ENCODE measurements at regions not wholly inside any gene's neighbourhood (a gene's known extent, or its start where the extent isn't known, plus 50 kb on each side); places are given as distances from the start of the nearest gene placed in this dataset.

DNA sequence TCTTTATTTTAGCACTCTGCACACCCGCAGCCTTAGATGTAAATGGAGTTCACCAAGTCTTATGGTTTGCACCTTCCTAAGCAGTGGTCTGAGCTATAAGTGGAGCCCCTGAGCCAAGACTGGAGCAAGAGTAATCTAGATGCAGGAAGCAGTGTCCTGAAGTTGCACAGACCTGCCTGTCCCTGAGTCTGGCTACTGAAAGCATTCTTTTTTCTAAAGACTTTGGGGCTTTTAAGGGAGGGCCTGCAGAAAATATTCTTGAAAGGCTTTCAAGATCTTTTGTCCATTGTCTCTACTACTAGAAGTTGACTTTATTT, 389.7 kb downstream of the KDM5D start:
- no peak for DNase-seq (ENCODE audit: low read depth)

DNA sequence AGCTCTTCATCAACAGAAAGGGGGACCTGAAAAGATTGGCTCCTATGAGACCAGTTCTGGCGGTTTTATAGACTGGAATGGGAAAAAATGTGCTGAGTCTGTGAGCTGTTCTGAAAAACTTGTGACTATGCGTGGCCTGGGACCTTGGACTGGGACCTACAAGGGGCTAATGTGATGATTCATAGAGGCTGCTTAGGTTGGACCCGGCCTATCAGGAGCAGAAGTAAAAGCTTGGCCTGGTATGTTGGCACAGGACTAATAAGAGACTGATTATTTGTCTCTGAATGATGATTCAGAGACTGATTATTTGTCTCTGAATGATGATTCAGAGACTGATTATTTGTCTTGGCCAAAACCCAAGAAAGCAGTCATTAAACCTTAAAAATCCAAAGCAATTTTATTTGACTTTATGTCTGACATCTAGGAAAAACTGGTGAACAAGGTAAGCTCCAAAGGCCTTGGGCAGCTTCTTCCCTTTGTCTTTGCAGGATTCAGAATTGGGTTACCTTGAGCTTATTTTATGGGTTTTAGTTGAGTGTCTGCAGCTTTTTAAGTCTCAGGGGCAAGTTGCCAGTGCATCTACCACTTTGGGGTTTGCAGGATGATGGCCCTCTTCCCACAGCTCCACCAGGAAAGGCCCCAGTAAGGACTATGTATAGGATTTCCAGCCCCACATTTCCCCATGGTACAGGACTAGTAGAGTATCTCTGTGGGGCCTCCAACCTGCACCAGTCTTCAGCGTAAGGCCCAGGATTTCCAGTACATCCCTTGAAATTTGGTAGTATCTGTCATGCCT, 390.3 kb downstream of the KDM5D start:
- no peak for DNase-seq (ENCODE audit: low read depth)

DNA sequence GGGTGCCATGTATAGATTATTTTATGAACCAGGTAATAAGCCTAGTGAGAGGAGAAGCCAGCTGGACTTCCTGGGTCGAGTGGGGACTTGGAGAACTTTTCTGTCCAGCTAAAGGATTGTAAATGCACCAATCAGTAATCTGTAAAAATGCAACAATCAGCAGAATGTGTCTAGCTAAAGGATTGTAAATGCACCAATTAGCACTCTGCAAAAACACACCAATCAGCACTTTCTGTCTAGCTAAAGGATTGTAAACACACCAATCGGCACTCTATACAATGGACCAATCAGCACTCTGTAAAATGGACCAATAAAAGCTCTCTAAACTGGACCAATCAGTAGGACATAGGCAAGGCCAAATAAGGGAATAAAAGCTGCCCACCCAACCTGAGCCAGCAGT, 392.9 kb downstream of the KDM5D start:
- DNase-seq (ENCODE audit: low read depth): no peak

DNA sequence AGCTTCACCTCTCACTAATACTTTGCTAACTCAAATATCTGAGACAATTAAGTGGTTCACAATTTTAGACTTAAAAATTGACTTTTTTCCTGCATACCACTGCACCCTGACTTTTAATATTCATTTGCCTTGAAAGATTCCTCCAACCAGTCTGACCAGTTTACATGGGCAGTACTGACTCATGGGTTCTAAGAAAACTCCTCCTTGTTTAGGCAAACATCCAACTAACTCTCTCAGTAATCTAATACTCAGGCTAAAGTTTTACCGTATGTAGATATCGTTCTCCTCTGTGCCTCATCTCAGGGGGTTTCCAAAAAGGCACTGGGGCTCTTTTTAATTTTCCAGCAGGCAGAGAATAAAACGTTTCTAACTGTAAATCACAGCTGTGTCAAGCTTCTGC, 422.8 kb downstream of the KDM5D start:
- no peak for DNase-seq (ENCODE audit: low read depth)

DNA sequence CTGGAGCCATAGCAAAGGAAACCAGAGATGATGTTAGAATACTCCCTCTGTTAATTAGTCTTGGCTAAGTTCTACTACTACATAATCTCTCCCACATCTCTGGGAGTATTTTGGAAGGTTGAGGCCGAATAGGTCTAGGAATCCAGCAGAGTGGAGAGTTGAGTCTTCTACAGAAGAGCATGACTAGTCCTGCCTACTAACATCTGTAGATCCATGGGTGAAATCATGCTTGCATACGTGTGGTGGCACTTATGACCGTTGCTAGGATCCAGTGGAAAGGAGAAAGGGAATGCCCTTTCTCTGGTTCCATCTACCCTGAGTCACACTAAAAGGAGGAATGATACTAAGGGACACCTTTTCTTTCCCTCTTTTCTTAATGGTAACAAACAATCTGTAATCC, 425.4 kb downstream of the KDM5D start:
- DNase-seq (ENCODE audit: low read depth): no peak

DNA sequence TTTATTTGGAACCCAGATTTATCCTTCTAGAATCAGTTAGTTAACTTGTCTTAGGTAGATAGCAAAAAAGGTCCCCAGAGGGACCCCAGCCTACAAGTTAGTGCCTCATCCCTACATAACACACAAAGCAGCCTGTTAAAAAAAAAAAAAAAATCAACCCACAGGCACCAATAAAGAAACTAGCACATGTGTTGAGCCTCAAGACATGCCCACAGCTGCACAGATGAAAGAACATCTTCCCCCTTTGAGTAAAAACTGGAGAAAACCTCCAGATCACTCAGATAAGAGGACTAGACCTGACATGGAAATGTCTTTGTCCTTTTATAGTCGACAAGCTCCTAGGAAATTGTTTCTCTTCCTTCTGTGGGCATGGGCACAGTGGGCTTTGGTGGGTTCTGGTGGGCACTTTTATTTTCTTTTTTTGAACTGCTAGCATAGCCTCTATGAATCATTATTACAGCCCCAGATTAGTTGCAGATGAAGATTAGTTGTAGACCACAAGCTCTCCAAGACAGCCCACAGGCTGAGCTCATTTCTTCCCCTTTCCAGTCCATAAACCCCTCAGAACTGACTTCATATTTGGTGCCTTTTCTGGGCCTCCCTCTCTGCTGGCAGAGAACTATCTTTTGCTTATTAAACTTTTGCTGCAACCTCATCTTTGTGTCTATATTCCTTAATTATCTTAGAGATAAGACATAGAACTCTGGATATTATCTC, 427.1 kb downstream of the KDM5D start:
- no peak for DNase-seq (ENCODE audit: low read depth)

DNA sequence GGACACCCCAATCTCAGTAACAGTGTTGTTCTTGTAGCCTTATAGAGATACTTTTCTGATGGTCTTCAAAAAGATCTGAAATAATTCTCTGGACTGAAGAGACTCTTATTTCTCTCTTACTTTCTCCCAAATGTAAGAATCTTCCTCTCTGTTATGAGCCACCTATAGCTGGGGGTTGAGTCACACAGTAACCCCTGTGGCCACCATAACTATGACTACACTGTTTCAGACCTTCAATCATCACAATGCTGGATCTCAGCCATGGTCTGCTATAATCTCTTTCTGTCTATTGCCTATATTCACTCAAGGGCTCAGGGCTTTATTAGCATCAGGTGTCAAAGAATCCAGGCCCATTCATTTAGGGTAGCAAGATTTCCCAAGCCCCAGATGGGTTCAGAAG, 436.9 kb downstream of the KDM5D start:
- no peak for DNase-seq (ENCODE audit: low read depth)

DNA sequence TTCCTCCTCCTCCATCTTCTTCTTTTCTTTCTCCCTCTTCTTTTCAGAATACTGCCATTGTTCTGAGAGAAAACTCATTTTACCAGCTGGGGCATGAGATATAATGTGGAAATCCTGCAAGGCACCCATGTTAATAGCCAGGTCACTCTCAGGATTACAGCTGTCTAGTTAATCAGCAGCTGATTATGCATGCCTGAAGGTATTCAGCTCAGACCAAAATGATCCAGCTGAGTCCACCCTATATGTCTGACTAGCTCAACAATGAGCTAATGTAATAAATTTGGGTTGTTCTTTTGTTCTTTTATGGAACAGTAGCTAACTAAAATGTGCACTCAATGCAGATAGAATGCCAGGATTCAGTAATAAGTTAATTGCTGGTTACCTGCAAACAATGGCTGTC, 441.4 kb downstream of the KDM5D start:
- no peak for DNase-seq (ENCODE audit: low read depth)

DNA sequence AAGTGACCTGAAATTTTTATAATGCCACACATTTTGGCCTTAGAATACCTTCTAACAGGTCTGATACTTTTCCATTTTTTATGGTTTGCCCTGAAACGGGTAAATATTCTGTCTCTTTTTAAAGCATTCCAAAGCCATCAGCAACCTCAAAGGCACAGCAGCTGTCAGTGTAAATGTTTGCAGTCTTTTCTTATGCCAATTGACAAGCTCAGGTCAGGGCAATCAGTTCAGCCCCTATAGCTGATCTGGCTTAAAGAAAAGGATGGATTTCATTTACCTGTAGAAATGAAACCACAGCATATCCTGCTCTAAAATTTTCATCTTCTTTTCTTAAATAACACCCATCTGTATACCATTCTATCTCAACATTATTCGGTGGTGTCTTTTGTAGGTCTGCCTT, 453.6 kb downstream of the KDM5D start:
- DNase-seq (ENCODE audit: low read depth): no peak

DNA sequence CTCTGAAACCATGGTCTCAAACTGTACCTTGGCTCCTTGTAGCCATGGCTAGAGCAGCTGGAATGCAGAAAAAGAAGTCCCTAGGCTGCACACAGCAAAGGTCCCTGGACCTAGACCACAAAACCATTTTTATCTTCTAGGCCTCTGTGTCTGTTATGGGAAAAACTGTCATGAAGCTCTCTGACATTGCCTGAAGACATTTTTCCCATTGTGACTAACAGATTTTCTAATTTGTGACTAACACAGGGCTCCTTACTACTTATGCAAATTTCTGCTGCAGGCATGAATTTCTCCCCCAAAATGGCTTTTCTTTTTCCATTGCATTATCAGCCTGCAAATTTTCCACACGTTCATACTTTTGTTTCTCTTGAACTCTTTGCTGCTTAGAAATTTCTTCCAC, 470.4 kb downstream of the KDM5D start:
- DNase-seq (ENCODE audit: low read depth): no peak

DNA sequence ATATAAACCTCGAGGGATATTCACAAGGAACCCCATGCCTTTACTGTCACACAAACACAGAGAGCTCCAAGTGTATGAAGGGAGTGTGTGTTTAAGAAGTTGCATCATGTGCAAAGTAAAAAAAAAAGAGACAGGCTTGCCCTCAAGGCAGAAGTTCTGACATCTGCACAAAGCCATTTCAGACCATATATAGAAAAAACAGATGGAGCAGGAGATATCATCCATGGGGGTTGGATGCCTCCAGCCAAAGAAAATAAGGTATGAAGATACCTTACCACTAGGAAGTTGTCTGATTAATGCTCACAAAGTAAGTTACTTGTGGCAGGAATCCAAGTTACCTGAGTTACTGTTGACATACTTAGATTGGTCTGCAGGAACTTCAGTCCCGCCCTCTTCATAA, 476.2 kb downstream of the KDM5D start:
- no peak for DNase-seq (ENCODE audit: low read depth)

DNA sequence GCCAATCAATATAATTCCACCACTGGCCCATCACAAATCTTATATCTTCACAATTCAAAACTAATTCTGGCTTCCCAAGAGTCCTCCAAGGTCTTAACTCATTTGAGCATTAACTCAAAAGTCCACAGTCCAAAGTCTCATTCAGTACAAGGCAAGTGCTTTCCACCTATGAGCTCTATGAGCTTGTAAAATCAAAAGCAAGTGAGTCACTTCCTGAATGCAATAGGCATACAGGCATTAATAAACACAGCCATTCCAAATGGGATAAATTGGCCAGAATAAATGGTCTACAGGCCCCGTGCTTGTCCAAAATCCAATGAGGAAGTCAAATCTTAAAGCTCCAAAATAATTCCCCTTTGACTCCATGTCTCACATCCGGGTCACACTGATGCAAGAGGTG, 479.1 kb downstream of the KDM5D start:
- no peak for DNase-seq (ENCODE audit: low read depth)

DNA sequence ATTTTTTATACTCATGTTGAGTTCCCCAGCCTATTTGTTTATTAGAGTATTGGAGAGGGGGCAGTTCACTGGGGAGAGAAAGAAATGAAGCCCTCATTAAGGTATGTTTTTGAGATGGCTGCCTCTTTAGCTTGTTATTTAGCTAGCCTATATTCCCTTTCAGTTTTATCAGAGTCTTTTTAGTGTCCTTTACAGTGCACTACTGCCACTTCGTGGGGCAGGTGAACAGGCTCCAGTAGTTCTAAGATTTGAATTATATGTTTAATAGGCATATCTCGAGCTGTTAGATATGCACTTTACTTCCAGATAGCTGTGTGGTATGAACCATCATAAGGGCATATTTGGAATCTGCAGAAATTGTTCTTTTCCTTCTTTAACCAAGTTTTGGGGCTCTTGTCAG, 482.2 kb downstream of the KDM5D start:
- no peak for DNase-seq (ENCODE audit: low read depth)

DNA sequence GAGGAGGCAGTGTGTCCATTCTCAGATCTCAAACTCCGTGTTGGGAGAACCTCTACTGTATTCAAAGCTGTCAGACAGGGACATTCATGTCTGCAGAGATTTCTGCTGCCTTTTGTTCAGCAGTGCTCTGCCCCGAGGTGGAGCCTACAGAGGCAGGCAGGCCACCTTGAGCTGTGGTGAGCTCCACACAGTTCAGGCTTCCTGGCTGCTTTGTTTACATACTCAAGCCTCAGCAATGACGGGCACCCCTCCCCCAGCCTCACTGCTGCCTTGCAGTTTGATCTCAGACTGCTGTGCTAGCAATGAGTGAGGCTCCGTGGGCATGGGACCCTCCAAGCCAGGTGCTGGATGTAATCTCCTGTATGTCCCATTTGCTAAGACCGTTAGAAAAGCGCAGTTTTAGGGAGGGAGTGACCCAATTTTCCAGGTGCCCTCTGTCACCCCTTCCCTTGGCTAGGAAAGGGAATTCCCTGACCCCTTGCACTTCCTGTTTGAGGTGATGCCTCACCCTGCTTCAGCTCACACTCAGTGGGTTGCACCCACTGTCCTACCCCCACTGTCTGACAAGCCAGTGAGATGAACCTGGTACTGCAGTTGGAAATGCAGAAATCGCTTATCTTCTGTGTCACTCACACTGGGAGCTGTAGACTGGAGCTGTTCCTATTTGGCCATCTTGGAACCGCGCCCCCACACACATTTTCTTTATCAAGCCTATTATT, 458.9 kb upstream of the HSFY2 start:
- no peak for DNase-seq (ENCODE audit: low read depth)

DNA sequence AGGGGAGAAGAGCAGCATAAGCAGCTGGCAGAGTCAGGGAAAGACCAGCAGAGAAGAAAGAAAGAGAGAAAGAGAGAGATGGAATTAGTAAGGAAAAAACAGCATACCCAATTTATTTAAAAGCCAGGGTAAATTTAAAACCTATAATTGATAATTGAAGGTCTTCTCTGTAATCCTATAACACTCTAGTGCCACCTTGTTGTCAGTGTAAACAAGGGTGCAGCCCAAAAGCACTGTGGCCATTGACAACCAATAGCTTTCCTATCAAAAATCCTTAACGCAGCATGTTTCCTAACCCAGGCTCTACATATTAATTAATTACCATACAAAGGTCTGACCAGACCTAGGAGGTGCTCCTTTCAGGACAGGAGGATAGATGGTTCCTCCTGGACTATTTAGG, 447.2 kb upstream of the HSFY2 start:
- DNase-seq (ENCODE audit: low read depth): no peak

DNA sequence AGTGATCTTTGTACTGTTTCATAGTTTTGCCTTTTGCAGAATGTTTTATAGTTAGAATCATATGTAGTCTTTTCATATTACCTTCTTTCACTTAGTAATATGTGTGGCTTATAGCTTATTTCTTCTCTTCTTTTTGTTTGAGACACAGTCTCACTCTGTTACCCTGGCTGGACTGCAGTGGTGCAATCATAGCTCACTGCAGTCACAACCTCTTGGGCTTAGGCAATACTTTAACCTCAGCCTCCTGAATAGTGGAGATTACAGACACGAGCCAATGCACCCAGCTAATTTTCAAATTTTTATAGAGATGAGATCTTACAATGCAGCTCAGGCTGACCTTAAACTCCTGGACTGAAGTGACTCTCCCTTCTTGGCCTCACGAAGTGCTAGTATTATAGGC, 435.4 kb upstream of the HSFY2 start:
- no peak for DNase-seq (ENCODE audit: low read depth)

DNA sequence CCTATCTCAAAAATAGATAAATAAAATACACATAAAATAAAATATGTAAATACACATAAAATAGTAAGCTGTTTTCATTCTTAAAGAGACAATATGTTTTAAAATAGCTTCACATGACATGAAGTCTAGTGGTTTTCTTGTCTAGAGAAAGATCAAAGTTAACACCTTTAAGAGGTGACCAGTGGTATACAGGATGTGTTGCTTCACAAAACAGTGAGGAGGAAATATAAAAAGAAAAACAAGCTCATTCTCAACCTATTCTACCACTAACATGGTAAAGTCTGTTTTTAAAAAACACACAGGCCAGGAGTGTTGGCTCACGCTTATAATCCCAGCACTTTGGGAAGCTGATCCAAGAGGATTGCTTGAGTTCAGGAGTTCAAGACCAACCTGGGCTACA, 433.5 kb upstream of the HSFY2 start:
- no peak for DNase-seq (ENCODE audit: low read depth)

DNA sequence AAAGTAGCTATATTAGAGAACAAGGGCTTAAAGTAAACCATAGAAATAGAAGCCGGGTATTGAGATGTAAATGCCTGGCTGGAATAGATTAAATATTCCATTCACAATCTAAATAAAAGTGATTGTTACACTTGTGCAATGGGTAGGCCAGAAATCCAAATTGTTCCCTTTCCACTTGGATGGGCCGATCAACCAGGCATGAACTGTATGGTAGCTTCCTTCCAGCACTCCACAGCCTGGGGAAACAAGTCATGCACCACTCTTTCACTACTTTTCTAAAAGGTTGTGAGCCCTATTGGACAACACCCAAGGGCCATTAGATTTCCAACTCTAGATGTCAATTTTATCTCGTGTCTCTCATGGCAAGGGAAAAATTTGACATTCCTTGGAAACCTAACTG, 407.3 kb upstream of the HSFY2 start:
- DNase-seq (ENCODE audit: low read depth): no peak

DNA sequence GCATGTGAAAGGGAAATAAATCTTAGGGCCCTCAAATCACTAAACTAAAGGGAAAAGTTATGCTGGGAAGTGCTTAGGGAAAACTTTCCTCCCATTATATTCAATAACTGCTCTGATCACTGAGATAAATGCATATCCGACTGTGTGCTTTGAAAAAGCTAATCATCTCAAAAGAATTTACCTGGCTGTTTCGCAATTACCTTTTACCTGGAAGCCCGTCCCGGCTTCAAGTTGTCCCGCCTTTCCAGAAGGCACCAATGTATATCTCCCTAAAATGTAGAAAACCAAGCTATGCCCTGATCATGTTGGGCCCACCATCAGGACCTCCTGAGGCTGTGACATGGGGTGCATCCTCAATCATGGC, 394.6 kb upstream of the HSFY2 start:
- no peak for DNase-seq (ENCODE audit: low read depth)

DNA sequence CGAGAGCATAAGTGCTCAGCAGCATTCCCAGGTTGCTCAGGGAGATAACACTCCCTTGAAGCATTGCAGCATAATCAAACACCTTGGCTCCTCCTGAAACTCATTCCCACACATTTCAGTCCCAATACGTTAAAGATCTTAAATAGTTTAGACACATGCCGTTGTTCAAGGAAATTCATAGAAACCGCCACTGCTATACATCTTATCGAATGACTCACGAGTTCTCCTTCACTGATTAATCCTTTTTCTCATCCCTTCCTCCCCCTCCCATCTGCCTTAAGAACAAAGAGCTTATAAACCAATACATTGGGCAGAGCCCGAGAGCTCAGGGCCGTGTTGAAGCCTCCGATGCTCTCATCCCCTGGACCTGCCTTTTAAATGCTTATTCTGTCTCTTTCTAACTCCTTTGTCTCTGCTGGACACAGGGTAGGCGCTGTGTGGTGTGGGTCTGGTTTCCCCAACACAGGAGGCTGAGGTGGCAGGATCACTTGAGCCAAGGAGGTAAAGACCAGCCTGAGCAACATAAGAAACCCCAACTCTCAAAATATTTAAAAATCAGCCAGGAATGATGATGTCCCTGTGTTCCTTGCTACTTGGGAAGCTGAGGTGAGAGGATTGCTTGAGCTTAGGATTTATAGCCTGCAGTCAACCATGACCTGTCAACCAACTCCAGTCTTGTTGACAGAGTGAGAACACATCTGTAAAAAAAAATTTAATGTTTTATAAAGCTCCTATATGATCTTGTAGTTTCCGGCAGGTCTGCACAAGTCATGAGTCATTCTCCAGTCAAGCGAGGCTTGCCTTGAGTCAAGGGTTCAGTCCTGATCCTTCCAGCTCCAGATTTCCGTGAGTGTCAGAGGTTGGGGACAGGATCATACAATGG, 394.0 kb upstream of the HSFY2 start:
- no peak for DNase-seq (ENCODE audit: low read depth)

DNA sequence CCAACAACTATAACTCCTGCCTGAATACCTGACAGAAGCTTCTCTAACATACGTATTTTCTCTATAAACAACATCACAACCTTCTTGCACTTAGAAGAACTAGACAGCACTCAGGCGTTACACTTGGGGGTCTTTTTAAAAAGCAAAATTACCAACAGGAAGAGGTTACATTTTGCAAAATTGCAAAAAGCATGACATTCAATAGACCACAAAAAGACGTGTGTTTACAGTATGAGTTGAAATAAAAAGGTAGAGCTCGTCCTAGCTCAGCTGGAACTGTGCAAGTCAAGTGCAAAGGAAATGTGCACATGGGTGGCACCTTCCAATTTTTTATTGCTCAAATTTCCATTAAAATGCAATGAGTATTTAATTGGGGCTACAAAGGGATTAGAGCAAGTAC, 375.2 kb upstream of the HSFY2 start:
- no peak for DNase-seq (ENCODE audit: low read depth)

DNA sequence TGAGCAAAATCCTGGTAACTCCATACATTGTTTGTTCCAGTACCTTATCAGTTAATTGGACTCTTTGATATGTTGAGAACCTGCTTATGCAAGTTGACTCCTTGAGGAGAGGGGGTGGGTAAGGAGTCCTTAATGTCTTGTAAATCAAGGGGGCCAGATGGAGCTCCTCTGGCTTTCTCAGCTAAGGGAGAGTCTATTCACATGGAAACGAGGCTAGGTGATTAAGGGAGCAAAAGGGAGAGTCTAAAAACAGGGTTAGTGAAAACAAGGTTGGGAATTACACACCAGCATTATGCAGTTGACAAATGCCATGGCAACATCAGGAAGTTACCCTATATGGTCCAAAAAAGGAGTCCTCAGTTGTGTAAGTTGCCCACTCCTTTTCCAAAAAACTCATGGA, 372.8 kb upstream of the HSFY2 start:
- no peak for DNase-seq (ENCODE audit: low read depth)

DNA sequence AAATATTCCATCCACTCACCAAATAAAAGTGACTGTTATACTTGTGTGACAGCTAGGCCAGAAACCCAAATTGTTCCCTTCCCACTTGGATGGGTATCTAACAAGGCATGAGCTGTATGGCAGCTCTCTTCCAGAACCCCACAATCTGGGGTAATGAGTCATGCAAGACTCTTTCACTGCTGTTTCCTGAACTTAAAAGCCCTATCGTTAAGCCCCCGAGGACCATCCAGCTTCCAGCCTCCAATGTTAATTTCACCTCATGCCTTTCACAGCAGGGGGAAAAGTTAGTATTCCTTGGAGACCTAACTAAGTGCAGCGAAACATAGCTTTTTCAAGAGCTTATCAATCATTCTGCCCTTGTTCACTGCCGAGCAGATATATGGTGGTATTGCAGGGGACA, 368.6 kb upstream of the HSFY2 start:
- DNase-seq (ENCODE audit: low read depth): no peak
